ENCODE measurements at regions not wholly inside any gene's neighbourhood (a gene's known extent, or its start where the extent isn't known, plus 50 kb on each side); places are given as distances from the start of the nearest gene placed in this dataset.

DNA sequence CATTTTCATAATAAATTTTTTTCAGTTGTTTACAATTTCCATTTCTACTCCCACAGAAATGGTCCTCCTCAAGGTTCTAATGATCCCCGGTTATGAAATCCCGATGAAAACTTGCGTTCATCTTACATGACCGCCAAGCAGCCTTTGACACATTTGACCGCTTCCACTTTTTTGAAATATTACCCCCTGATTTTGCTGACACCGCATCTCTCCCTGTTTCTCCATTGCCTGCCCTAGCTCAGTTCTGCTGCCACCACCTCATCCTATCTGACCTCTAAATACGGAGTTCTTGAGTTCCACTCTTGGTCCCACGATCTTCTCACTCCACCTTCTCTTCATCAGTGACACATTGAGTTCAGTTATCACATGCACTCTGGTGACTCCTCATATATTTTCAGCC, 74.1 kb downstream of the SLC35B3 start:
- Histone ChIP-seq H3K9ac (ENCODE audit: low read length) (no peak overlapping the region), H3K27ac (ENCODE audit: low read length) (no peak overlapping the region), H3K4me1 (ENCODE audit: control insufficient read depth, low read depth, low read length) (no peaks in the 10 kb centered on the region), H3K9me3 (ENCODE audit: control insufficient read depth, low read depth, low read length) (no peaks in the 10 kb centered on the region), H3K4me3 (ENCODE audit: low read length) (no peak overlapping the region), H3K36me3 (ENCODE audit: control insufficient read depth, low read depth, low read length) (no peaks in the 10 kb centered on the region), H3K27me3 (ENCODE audit: control insufficient read depth, insufficient read depth, low read length) (no peaks in the 10 kb centered on the region)

GRCh38 chr6:8352966-8353340, 82.4 kb downstream of the SLC35B3 start:
- H3K27me3 ChIP-seq (ENCODE audit: control insufficient read depth, insufficient read depth, low read length), result no peaks in the 10 kb centered on the region
- no peaks in the 10 kb centered on the region for H3K36me3 ChIP-seq (ENCODE audit: control insufficient read depth, low read depth, low read length)

GRCh38 chr6:8352335-8352965, 82.9 kb downstream of the SLC35B3 start:
- Histone ChIP-seq H3K36me3 (ENCODE audit: control insufficient read depth, low read depth, low read length) (no peaks in the 10 kb centered on the region), H3K4me3 (ENCODE audit: low read length) (no peak overlapping the region), H3K9me3 (ENCODE audit: control insufficient read depth, low read depth, low read length) (no peaks in the 10 kb centered on the region), H3K27me3 (ENCODE audit: control insufficient read depth, insufficient read depth, low read length) (no peaks in the 10 kb centered on the region), H3K27ac (ENCODE audit: low read length) (no peak overlapping the region), H3K4me1 (ENCODE audit: control insufficient read depth, low read depth, low read length) (no peaks in the 10 kb centered on the region), H3K9ac (ENCODE audit: low read length) (no peak overlapping the region)

More at GRCh38 chr6:8352966-8353340, 82.4 kb downstream of the SLC35B3 start:
- Histone ChIP-seq H3K27ac (ENCODE audit: low read length) (no peak overlapping the region), H3K4me1 (ENCODE audit: control insufficient read depth, low read depth, low read length) (no peaks in the 10 kb centered on the region), H3K9ac (ENCODE audit: low read length) (no peak overlapping the region), H3K4me3 (ENCODE audit: low read length) (no peak overlapping the region), H3K9me3 (ENCODE audit: control insufficient read depth, low read depth, low read length) (no peaks in the 10 kb centered on the region)

GRCh38 chr6:8343600-8343999, 91.7 kb downstream of the SLC35B3 start:
- H3K9me3 ChIP-seq (ENCODE audit: control insufficient read depth, low read depth, low read length), result no peaks in the 10 kb centered on the region
- no peak overlapping the region for H3K9ac ChIP-seq (ENCODE audit: low read length)
- no peak overlapping the region for H3K4me3 ChIP-seq (ENCODE audit: low read length)
- H3K36me3 ChIP-seq (ENCODE audit: control insufficient read depth, low read depth, low read length), result no peaks in the 10 kb centered on the region
- no peak overlapping the region for H3K27ac ChIP-seq (ENCODE audit: low read length)
- H3K27me3 ChIP-seq (ENCODE audit: control insufficient read depth, insufficient read depth, low read length), result no peaks in the 10 kb centered on the region
- no peaks in the 10 kb centered on the region for H3K4me1 ChIP-seq (ENCODE audit: control insufficient read depth, low read depth, low read length)

DNA sequence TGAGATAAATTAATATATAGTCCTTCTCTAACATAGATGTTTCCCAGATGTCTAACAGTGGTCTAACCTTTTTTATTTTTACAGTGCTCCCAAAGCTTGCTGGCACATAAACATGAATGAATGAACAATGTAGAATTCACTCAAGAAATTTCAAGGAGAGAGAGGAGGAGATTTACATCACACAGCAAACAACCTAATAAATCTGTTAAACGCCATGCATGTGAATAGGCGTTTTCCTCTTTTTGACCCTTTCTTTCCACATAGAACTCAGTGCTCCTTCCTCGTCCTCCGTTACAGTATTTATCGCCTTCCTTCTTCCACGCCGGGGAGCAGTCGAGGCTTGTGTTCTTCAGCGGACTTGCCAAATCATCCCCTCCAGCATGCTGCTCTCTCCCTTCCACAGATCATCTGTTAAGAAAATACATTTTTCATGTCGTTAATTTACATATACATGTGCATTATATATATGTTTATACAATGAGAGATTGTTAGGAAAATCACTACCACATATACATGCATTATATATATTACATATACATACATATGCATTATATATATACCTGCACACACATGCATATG, 93.0 kb downstream of the SLC35B3 start:
- H3K9me3 ChIP-seq (ENCODE audit: control insufficient read depth, low read depth, low read length), result no peaks in the 10 kb centered on the region
- no peak overlapping the region for H3K9ac ChIP-seq (ENCODE audit: low read length)
- no peak overlapping the region for H3K4me3 ChIP-seq (ENCODE audit: low read length)
- H3K4me1 ChIP-seq (ENCODE audit: control insufficient read depth, low read depth, low read length), result no peaks in the 10 kb centered on the region
- H3K27ac ChIP-seq (ENCODE audit: low read length), result no peak overlapping the region
- H3K36me3 ChIP-seq (ENCODE audit: control insufficient read depth, low read depth, low read length), result no peaks in the 10 kb centered on the region
- H3K27me3 ChIP-seq (ENCODE audit: control insufficient read depth, insufficient read depth, low read length), result no peaks in the 10 kb centered on the region

DNA sequence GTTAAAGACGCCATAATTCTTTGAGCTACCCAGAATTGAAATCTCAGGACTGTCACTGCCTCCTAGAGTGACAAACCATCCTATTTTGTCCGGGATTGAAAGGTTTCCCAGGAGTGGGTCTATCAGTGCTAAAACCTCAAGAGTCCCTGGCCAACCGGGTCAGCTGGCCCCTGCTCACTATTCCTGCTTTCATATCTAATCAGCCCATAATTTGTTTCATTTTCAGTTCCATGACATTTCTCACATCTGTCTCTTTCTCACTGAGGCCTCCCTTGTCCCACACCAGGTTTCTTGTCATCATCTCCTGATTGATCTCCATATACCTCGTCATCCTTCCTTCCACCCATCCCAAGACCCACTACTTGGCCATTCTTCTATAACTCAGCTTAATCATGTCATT, 98.2 kb downstream of the SLC35B3 start:
- Histone ChIP-seq H3K27ac (ENCODE audit: low read length) (no peak overlapping the region), H3K9ac (ENCODE audit: low read length) (no peak overlapping the region), H3K36me3 (ENCODE audit: control insufficient read depth, low read depth, low read length) (no peaks in the 10 kb centered on the region), H3K9me3 (ENCODE audit: control insufficient read depth, low read depth, low read length) (no peaks in the 10 kb centered on the region), H3K4me1 (ENCODE audit: control insufficient read depth, low read depth, low read length) (peaks cover 9% of the 10 kb centered on the region), H3K27me3 (ENCODE audit: control insufficient read depth, insufficient read depth, low read length) (no peaks in the 10 kb centered on the region), H3K4me3 (ENCODE audit: low read length) (no peak overlapping the region)

DNA sequence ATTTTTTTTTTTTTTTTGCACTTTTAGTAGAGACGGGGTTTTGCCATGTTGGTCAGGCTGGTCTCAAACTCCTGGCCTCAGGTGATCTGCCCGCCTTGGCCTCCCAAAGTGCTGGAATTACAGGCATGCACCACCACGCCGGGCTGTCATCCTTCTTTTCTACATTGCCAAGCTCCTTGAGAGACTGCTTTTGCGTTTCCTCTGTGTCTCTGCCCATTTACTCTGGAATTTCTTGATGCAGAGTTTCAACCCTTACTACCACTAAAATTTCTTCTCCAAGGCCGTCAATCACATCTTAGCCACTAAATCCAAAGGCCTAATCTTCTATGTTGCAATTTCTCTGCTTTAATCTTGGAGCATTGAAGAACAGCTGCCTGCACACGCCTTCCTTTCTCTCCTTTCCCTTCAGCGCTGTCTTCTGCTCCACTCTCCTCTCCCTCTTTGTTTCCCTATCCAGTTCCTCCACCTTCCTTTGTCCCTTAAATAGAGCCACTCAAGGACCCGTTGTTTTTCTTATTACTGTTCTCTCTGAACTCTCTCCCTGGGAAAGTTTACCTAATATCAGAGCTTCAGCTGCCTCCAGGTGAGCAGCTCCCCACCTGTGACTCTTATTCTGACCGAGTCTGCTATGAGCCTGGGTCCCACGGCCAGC, 98.8 kb downstream of the SLC35B3 start:
- Histone ChIP-seq H3K9ac (ENCODE audit: low read length) (no peak overlapping the region), H3K9me3 (ENCODE audit: control insufficient read depth, low read depth, low read length) (no peaks in the 10 kb centered on the region), H3K36me3 (ENCODE audit: control insufficient read depth, low read depth, low read length) (no peaks in the 10 kb centered on the region), H3K4me3 (ENCODE audit: low read length) (no peak overlapping the region), H3K27ac (ENCODE audit: low read length) (no peak overlapping the region), H3K27me3 (ENCODE audit: control insufficient read depth, insufficient read depth, low read length) (no peaks in the 10 kb centered on the region), H3K4me1 (ENCODE audit: control insufficient read depth, low read depth, low read length) (peaks cover 9% of the 10 kb centered on the region)

GRCh38 chr6:8335896-8336295, 99.4 kb downstream of the SLC35B3 start:
- Histone ChIP-seq H3K27ac (ENCODE audit: low read length) (no peak overlapping the region), H3K36me3 (ENCODE audit: control insufficient read depth, low read depth, low read length) (no peaks in the 10 kb centered on the region)

DNA sequence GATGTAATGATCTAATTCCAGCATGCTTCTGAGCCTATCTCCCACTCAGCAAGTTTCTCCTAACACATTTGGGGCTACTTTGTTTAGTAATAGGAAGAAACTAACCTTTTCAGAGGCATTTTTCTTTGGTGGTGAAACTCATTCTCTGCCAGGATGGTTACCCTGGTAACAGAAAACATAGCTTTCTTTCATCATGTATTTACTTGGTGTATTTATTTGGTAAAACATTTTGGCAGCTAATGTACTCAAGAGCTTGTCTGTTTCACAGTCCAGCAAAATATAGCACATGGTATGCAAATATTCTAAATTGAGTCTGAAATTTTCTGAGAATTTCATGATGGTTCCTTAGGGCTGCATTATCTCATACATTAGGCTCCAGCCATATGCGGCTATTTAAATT, 100.0 kb downstream of the SLC35B3 start:
- H3K9me3 ChIP-seq (ENCODE audit: control insufficient read depth, low read depth, low read length), result no peaks in the 10 kb centered on the region
- no peak overlapping the region for H3K9ac ChIP-seq (ENCODE audit: low read length)
- no peaks in the 10 kb centered on the region for H3K27me3 ChIP-seq (ENCODE audit: control insufficient read depth, insufficient read depth, low read length)
- H3K36me3 ChIP-seq (ENCODE audit: control insufficient read depth, low read depth, low read length), result no peaks in the 10 kb centered on the region
- H3K27ac ChIP-seq (ENCODE audit: low read length), result no peak overlapping the region
- peaks cover 9% of the 10 kb centered on the region for H3K4me1 ChIP-seq (ENCODE audit: control insufficient read depth, low read depth, low read length)
- H3K4me3 ChIP-seq (ENCODE audit: low read length), result no peak overlapping the region

More at GRCh38 chr6:8335896-8336295, 99.4 kb downstream of the SLC35B3 start:
- Histone ChIP-seq H3K9me3 (ENCODE audit: control insufficient read depth, low read depth, low read length) (no peaks in the 10 kb centered on the region), H3K4me3 (ENCODE audit: low read length) (no peak overlapping the region), H3K4me1 (ENCODE audit: control insufficient read depth, low read depth, low read length) (peaks cover 9% of the 10 kb centered on the region), H3K9ac (ENCODE audit: low read length) (no peak overlapping the region), H3K27me3 (ENCODE audit: control insufficient read depth, insufficient read depth, low read length) (no peaks in the 10 kb centered on the region)

GRCh38 chr6:8334113-8334512, 101.2 kb downstream of the SLC35B3 start:
- H3K9me3 ChIP-seq (ENCODE audit: control insufficient read depth, low read depth, low read length), result no peaks in the 10 kb centered on the region
- H3K27me3 ChIP-seq (ENCODE audit: control insufficient read depth, insufficient read depth, low read length), result no peaks in the 10 kb centered on the region
- no peak overlapping the region for H3K9ac ChIP-seq (ENCODE audit: low read length)
- peaks cover 9% of the 10 kb centered on the region for H3K4me1 ChIP-seq (ENCODE audit: control insufficient read depth, low read depth, low read length)
- H3K36me3 ChIP-seq (ENCODE audit: control insufficient read depth, low read depth, low read length), result no peaks in the 10 kb centered on the region
- no peak overlapping the region for H3K4me3 ChIP-seq (ENCODE audit: low read length)
- no peak overlapping the region for H3K27ac ChIP-seq (ENCODE audit: low read length)

DNA sequence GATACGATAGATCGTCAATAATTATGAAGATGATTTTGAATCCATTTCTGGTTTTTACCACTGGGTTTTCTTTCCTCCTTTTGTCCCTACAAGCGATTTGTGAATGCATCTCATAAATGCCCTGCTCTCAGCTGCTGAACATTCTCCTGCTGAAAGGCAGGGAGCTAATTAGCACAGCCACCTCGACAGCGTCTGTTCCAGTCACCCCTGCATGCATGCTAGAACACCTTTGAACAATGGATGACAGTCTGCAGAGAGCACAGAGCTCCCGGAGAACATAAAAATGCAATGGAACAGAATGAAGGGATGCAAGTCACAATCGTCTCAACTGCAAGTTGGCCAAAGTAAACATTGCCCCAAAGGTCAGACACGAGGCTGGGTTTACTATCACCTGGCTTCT, 105.8 kb downstream of the SLC35B3 start:
- Histone ChIP-seq H3K9me3 (ENCODE audit: control insufficient read depth, low read depth, low read length) (no peaks in the 10 kb centered on the region), H3K4me1 (ENCODE audit: control insufficient read depth, low read depth, low read length) (peaks cover 6% of the 10 kb centered on the region), H3K27me3 (ENCODE audit: control insufficient read depth, insufficient read depth, low read length) (no peaks in the 10 kb centered on the region), H3K9ac (ENCODE audit: low read length) (no peak overlapping the region), H3K4me3 (ENCODE audit: low read length) (no peak overlapping the region), H3K36me3 (ENCODE audit: control insufficient read depth, low read depth, low read length) (no peaks in the 10 kb centered on the region), H3K27ac (ENCODE audit: low read length) (no peak overlapping the region)

DNA sequence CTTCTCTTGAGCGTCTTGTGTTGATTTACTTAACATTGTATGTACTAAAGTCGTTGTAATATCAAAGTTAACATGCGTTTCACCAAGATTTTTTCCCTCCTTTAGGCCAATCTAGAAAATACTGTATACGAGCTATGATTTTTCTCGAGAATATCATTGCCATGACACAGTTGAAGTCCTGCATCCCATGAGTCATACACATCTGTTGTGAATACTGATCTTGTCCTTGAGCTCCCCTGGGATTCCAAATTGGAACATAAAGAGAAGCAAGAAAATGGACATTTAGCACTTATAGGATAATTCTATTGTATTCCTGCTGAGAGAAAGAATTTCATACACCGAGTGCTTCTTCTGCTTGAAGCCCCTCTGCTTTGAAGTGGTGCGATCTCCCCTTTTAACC, 109.6 kb downstream of the SLC35B3 start:
- no peak overlapping the region for H3K27ac ChIP-seq (ENCODE audit: low read length)
- no peaks in the 10 kb centered on the region for H3K4me1 ChIP-seq (ENCODE audit: control insufficient read depth, low read depth, low read length)
- H3K9ac ChIP-seq (ENCODE audit: low read length), result no peak overlapping the region
- no peaks in the 10 kb centered on the region for H3K9me3 ChIP-seq (ENCODE audit: control insufficient read depth, low read depth, low read length)
- H3K27me3 ChIP-seq (ENCODE audit: control insufficient read depth, insufficient read depth, low read length), result no peaks in the 10 kb centered on the region
- H3K4me3 ChIP-seq (ENCODE audit: low read length), result no peak overlapping the region
- H3K36me3 ChIP-seq (ENCODE audit: control insufficient read depth, low read depth, low read length), result no peaks in the 10 kb centered on the region

Data from iPS-18a (cell line).